ENCODE measurements at regions not wholly inside any gene's neighbourhood (a gene's known extent, or its start where the extent isn't known, plus 50 kb on each side); places are given as distances from the start of the nearest gene placed in this dataset.

- Histone ChIP-seq H2BK120ac (ENCODE audit: low read depth, low read length, poor library complexity, severe bottlenecking) (no peak overlapping the region), H3K23me2 (ENCODE audit: insufficient read length, low read depth, low read length, poor library complexity, severe bottlenecking) (no peaks in the 10 kb centered on the region), H3K56ac (ENCODE audit: insufficient read length, low read depth, low read length) (no peak overlapping the region), H3K9me3 (ENCODE audit: control insufficient read depth, low read depth, low read length) (no peaks in the 10 kb centered on the region), H2BK5ac (ENCODE audit: insufficient read length, low read length) (no peak overlapping the region), H4K20me1 (ENCODE audit: control insufficient read depth, insufficient read depth, insufficient read length) (no peaks in the 10 kb centered on the region), H3K4ac (ENCODE audit: low read depth, low read length) (no peak overlapping the region), H3K27ac (ENCODE audit: insufficient read length, low read depth, low read length) (no peak overlapping the region), H2BK15ac (ENCODE audit: low read depth, low read length) (no peak overlapping the region), H2BK12ac (ENCODE audit: insufficient read length, low read depth, low read length) (no peak overlapping the region), H3K79me1 (ENCODE audit: insufficient read depth, low read depth, low read length, poor library complexity, severe bottlenecking) (no peaks in the 10 kb centered on the region), H4K91ac (ENCODE audit: insufficient read length, low read depth, low read length) (no peak overlapping the region), H3K4me2 (ENCODE audit: insufficient read depth, insufficient read length, low read length) (no peak overlapping the region), H4K8ac (replicated peaks; ENCODE audit: insufficient read length, low read depth, low read length) (no peak overlapping the region), H3K4me1 (ENCODE audit: insufficient read depth, low read length) (no peaks in the 10 kb centered on the region), H2BK20ac (ENCODE audit: low read depth, low read length, poor library complexity, severe bottlenecking) (no peak overlapping the region), H3K23ac (ENCODE audit: insufficient read length, low read depth, low read length) (no peak overlapping the region), H4K5ac (ENCODE audit: insufficient read length, low read depth, low read length) (no peak overlapping the region), H2AK5ac (ENCODE audit: insufficient read length, low read length) (no peak overlapping the region), H3K18ac (ENCODE audit: insufficient read length, low read depth, low read length) (no peak overlapping the region), H3K9ac (ENCODE audit: extremely low read depth, insufficient read length, low read length) (no peak overlapping the region), H3K27me3 (ENCODE audit: insufficient read depth, low read length) (no peaks in the 10 kb centered on the region), H3K14ac (ENCODE audit: insufficient read depth, low read length) (no peak overlapping the region), H2AFZ (ENCODE audit: low read length) (no peak overlapping the region), H3K79me2 (ENCODE audit: insufficient read depth, low read length) (no peaks in the 10 kb centered on the region), H3T11ph (ENCODE audit: low read length) (no peak overlapping the region)
- no peak for DNase-seq
- no CpG with 5 or more reads among the region's 3 CpGs for WGBS (ENCODE audit: extremely low coverage, insufficient read length, low lambda C conversion rate)
- peaks cover 2% of the 10 kb centered on the region; the same call in 1 of the 2 replicates for H3K27me3 Mint-ChIP-seq (ENCODE audit: low read depth)
- peaks cover 0 to 5% of the 10 kb centered on the region in 2 experiments; a peak in 1 of 4 replicates for H3K4me1 Mint-ChIP-seq
- TF ChIP-seq, protein P1, sequence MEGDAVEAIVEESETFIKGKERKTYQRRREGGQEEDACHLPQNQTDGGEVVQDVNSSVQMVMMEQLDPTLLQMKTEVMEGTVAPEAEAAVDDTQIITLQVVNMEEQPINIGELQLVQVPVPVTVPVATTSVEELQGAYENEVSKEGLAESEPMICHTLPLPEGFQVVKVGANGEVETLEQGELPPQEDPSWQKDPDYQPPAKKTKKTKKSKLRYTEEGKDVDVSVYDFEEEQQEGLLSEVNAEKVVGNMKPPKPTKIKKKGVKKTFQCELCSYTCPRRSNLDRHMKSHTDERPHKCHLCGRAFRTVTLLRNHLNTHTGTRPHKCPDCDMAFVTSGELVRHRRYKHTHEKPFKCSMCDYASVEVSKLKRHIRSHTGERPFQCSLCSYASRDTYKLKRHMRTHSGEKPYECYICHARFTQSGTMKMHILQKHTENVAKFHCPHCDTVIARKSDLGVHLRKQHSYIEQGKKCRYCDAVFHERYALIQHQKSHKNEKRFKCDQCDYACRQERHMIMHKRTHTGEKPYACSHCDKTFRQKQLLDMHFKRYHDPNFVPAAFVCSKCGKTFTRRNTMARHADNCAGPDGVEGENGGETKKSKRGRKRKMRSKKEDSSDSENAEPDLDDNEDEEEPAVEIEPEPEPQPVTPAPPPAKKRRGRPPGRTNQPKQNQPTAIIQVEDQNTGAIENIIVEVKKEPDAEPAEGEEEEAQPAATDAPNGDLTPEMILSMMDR (conservative IDR thresholded peaks at IDR 0.05) = no peak
- H3K4me3 Mint-ChIP-seq = no peak overlapping the region
- no peak overlapping the region for H3K27ac Mint-ChIP-seq
- peaks cover 6 to 8% of the 10 kb centered on the region in 2 experiments; a peak in 3 of 5 replicates for H3K9me3 Mint-ChIP-seq
- peaks cover 0 to 15% (median 5%) of the 10 kb centered on the region in 3 experiments; a peak in 3 of 7 replicates for H3K36me3 Mint-ChIP-seq (ENCODE audit: insufficient read depth in 1 of 3, low read depth in 3 of 3)
Observed at GRCh38 chr18:29841631-29842030, 1200.9 kb downstream of the DSC3 start.
